ENCODE measurements at regions not wholly inside any gene's neighbourhood (a gene's known extent, or its start where the extent isn't known, plus 50 kb on each side); places are given as distances from the start of the nearest gene placed in this dataset.
"Not testable (repeated sequence)": the region's sequence is repeated elsewhere in the genome, so short reads cannot be mapped to it uniquely, and the experiment has no call there.

- DNase-seq (ENCODE audit: low read depth) = no peak
- H3K4me3 ChIP-seq (ENCODE audit: low read length) = no peak overlapping the region
- no peak for TF ChIP-seq CTCF (conservative IDR thresholded peaks at IDR 0.05; ENCODE audit: low read depth, low read length)
Observed at GRCh38 chr17:20927308-20927977, 115.4 kb downstream of the USP22 start.

- no peak for DNase-seq (ENCODE audit: low read depth)
- TF ChIP-seq CTCF (conservative IDR thresholded peaks at IDR 0.05; ENCODE audit: low read depth, low read length) = no peak
- H3K4me3 ChIP-seq (ENCODE audit: low read length) = no peak overlapping the region
Observed at GRCh38 chr17:20929334-20929733, 113.5 kb downstream of the USP22 start.

- no peak for TF ChIP-seq CTCF (conservative IDR thresholded peaks at IDR 0.05; ENCODE audit: low read depth, low read length)
- DNase-seq (ENCODE audit: low read depth) = peak; percentile 62
- H3K4me3 ChIP-seq (ENCODE audit: low read length) = no peak overlapping the region
Observed at GRCh38 chr17:20930081-20930760, 112.6 kb downstream of the USP22 start.

- not testable (repeated sequence) for DNase-seq (ENCODE audit: low read depth); H3K4me3 ChIP-seq (ENCODE audit: low read length)
Observed at GRCh38 chr17:20933040-20933439, 109.8 kb downstream of the USP22 start.

GRCh38 chr17:20934288-20934687 is 108.5 kb downstream of the USP22 start:
- no peak overlapping the region for H3K4me3 ChIP-seq (ENCODE audit: low read length)
- DNase-seq (ENCODE audit: low read depth) = no peak
- TF ChIP-seq CTCF (conservative IDR thresholded peaks at IDR 0.05; ENCODE audit: low read depth, low read length) = no peak

GRCh38 chr17:20935740-20936139 is 107.1 kb downstream of the USP22 start:
- no peak overlapping the region for H3K4me3 ChIP-seq (ENCODE audit: low read length)
- no peak for DNase-seq (ENCODE audit: low read depth)
- TF ChIP-seq CTCF (conservative IDR thresholded peaks at IDR 0.05; ENCODE audit: low read depth, low read length) = no peak

- H3K4me3 ChIP-seq (ENCODE audit: low read length) = no peak overlapping the region
- DNase-seq (ENCODE audit: low read depth) = no peak
- TF ChIP-seq CTCF (conservative IDR thresholded peaks at IDR 0.05; ENCODE audit: low read depth, low read length) = no peak
Observed at GRCh38 chr17:20938244-20938643, 104.6 kb downstream of the USP22 start.

All from retinal pigment epithelial cell (primary cell).